GM12878 (cell line): ENCODE measurements at regions not wholly inside any gene's neighbourhood (a gene's known extent, or its start where the extent isn't known, plus 50 kb on each side); places are given as distances from the start of the nearest gene placed in this dataset.

Experiments
- ATAC-seq: fragments of 200-7000 bp; cut with Tn5 transposase; 3 replicates; pipeline ENCODE4 v1.9.1; 2020; ENCODE audit warnings: mild to moderate bottlenecking, moderate library complexity
- BruUV-seq: library from RNA; stranded (reverse); fragments of 400-500 nt; replicated peaks from 2 replicates; lab custom pipeline; 2021; lab: Mats Ljungman, UMichigan
- CTCF ChIA-PET: fragments of 300-600 bp; sonication (Branson Sonifier 250); formaldehyde crosslinking; extraction: SDS; loops from one replicate; lab custom pipeline; 2021; ENCODE audit warnings: inconsistent platforms; lab: Yijun Ruan, JAX
- POLR2A ChIA-PET: fragments of 350-600 bp; formaldehyde crosslinking; extraction: SDS; loops from one replicate; lab custom pipeline; 2021; ENCODE audit warnings: inconsistent platforms; lab: Charles Lee
- RAD21 ChIA-PET: fragments of 300-600 bp; sonication (Branson Sonifier 250); formaldehyde crosslinking; loops from one replicate; lab custom pipeline; 2023; ENCODE audit warnings: antibody characterized with exemption; ENCODE audit not compliant: unreplicated experiment; lab: Charles Lee
- SMC1A ChIA-PET: fragments of 300-600 bp; sonication (Branson Sonifier 250); formaldehyde crosslinking; loops from one replicate; lab custom pipeline; 2023; ENCODE audit not compliant: unreplicated experiment, uncharacterized antibody; lab: Charles Lee
- DNase-seq: peaks from one replicate; pipeline ENCODE4 v3.0.0-alpha.2; 2011; ENCODE audit warnings: low read depth, low spot score
- FAIRE-seq: peaks from 3 replicates; lab custom pipeline; 2011; peaks lifted over from hg19 to GRCh38; lab: Jason Lieb, UNC
- H2AFZ ChIP-seq: 2 replicates; pipeline ENCODE4 v1.6.0; 2011; ENCODE audit warnings: low read depth, low read length, control low read depth; ENCODE audit not compliant: control insufficient read depth
- H3K27ac ChIP-seq: 2 replicates; pipeline ENCODE4 v1.5.1; 2011; ENCODE audit warnings: control low read depth; ENCODE audit not compliant: control insufficient read depth, insufficient read depth
- H3K27me3 ChIP-seq, 2 experiments: replicated peaks in 1 of 2; 2 replicates each; pipeline versions ENCODE4 v1.6.0 to v1.6.1; 2011; ENCODE audit warnings: low read length in 1 of 2; ENCODE audit not compliant: control insufficient read depth in 2 of 2, insufficient read depth in 2 of 2
- H3K36me3 ChIP-seq, 2 experiments: 2 replicates each; pipeline ENCODE4 v1.5.1; 2011; ENCODE audit warnings: low read length in 1 of 2; ENCODE audit not compliant: control insufficient read depth in 2 of 2, insufficient read depth in 2 of 2
- H3K4me1 ChIP-seq: 2 replicates; pipeline ENCODE4 v1.6.1; 2011; ENCODE audit warnings: mild to moderate bottlenecking, low read length, moderate library complexity, mixed read lengths; ENCODE audit not compliant: control insufficient read depth, insufficient read depth
- H3K4me2 ChIP-seq: 2 replicates; pipeline ENCODE4 v1.6.0; 2011; ENCODE audit warnings: control low read depth; ENCODE audit not compliant: control insufficient read depth, insufficient read depth
- H3K4me3 ChIP-seq: fragments of 200-600 bp; sonication (generic); 2 replicates; pipeline ENCODE4 v1.5.1; 2016
- H3K79me2 ChIP-seq: 2 replicates; pipeline ENCODE4 v1.6.0; 2011; ENCODE audit warnings: low read length; ENCODE audit not compliant: control insufficient read depth, insufficient read depth
- H3K9ac ChIP-seq: 2 replicates; pipeline ENCODE4 v1.8.0; 2011; ENCODE audit warnings: low read length, control low read depth, mixed read lengths; ENCODE audit not compliant: control insufficient read depth, insufficient read depth
- H3K9me3 ChIP-seq: replicated peaks from 3 replicates; pipeline ENCODE4 v1.5.1; 2011; ENCODE audit warnings: mild to moderate bottlenecking, low read length; ENCODE audit not compliant: control insufficient read depth, insufficient read depth
- H4K20me1 ChIP-seq: 2 replicates; pipeline ENCODE4 v1.6.0; 2011; ENCODE audit not compliant: control insufficient read depth, insufficient read depth
- CHD1 ChIP-seq: IDR thresholded peaks from 2 replicates; pipeline ENCODE4 v1.6.1; 2012; ENCODE audit warnings: low read depth, low read length, improper control_type of control experiment
- FOS ChIP-seq: IDR thresholded peaks from 3 replicates; pipeline ENCODE4 v1.6.1; 2011; ENCODE audit warnings: borderline replicate concordance; ENCODE audit not compliant: insufficient read length; ENCODE audit errors: extremely low read depth
- IRF4 ChIP-seq: IDR thresholded peaks from 2 replicates; pipeline ENCODE4 v1.6.1; 2011; ENCODE audit warnings: low read depth, low read length
- PAX5 ChIP-seq: IDR thresholded peaks from 2 replicates; pipeline ENCODE4 v1.6.1; 2011; ENCODE audit warnings: low read depth, low read length, borderline replicate concordance
- RAD21 ChIP-seq: IDR thresholded peaks from 2 replicates; pipeline ENCODE4 v1.6.1; 2011; ENCODE audit warnings: mild to moderate bottlenecking, low read depth, low read length, moderate library complexity; ENCODE audit not compliant: insufficient read depth
- RBBP5 ChIP-seq: fragments of 200-600 bp; sonication (generic); conservative IDR thresholded peaks from 2 replicates; pipeline ENCODE4 v1.6.1; 2016
- SP1 ChIP-seq: IDR thresholded peaks from one replicate; pipeline ENCODE4 v1.6.1; 2011; ENCODE audit warnings: low read depth, low read length
- SREBF2 ChIP-seq: IDR thresholded peaks from 2 replicates; pipeline ENCODE4 v1.6.1; 2012; ENCODE audit warnings: mild to moderate bottlenecking, low read length
- SRF ChIP-seq, 2 experiments: IDR thresholded peaks; 2 replicates each; pipeline ENCODE4 v1.6.1; 2011; ENCODE audit warnings: low read depth in 2 of 2, low read length in 2 of 2, mild to moderate bottlenecking in 1 of 2, moderate library complexity in 1 of 2
- TARDBP ChIP-seq: IDR thresholded peaks from 2 replicates; pipeline ENCODE4 v1.6.1; 2016; ENCODE audit warnings: borderline replicate concordance
- TCF12 ChIP-seq: IDR thresholded peaks from 2 replicates; pipeline ENCODE4 v1.6.1; 2011; ENCODE audit warnings: low read depth, mild to moderate bottlenecking, low read length
- TCF3 ChIP-seq: IDR thresholded peaks from 2 replicates; pipeline ENCODE4 v1.6.1; 2012; ENCODE audit warnings: low read depth, mild to moderate bottlenecking, low read length, borderline replicate concordance; ENCODE audit not compliant: insufficient read depth
- WGBS: methylation state at CpG from one replicate; pipeline ENCODE4 v1.1.6; 2016; ENCODE audit warnings: low lambda C conversion rate; ENCODE audit not compliant: insufficient replicate concordance, insufficient coverage; ENCODE audit errors: missing lambda C conversion rate; 5-methylcytosine and 5-hydroxymethylcytosine counted together
- in situ Hi-C: fragments of 300-500 bp; cut with MboI; formaldehyde crosslinking; loops from 9 replicates; pipeline ENCODE4 v1.14.3; 2018; ENCODE audit warnings: mixed read lengths
- intact Hi-C: fragments of 100-400 bp; cut with micrococcal nuclease; formaldehyde crosslinking; loops from one replicate; pipeline ENCODE4 v1.14.2; 2022; ENCODE audit not compliant: unreplicated experiment
- TF ChIP-seq, protein P1 (sequence below): fragments of 450-650 bp; conservative IDR thresholded peaks from 2 replicates; pipeline ENCODE4 v1.6.1; 2017; ENCODE audit warnings: mild to moderate bottlenecking, moderate library complexity
- TF ChIP-seq, protein P2 (sequence below): IDR thresholded peaks from 2 replicates; pipeline ENCODE4 v1.6.1; 2011; ENCODE audit warnings: mild to moderate bottlenecking, low read depth, low read length, moderate library complexity; ENCODE audit not compliant: insufficient replicate concordance
- TF ChIP-seq, protein P3 (sequence below): fragments of 450-650 bp; IDR thresholded peaks from 2 replicates; pipeline ENCODE4 v1.6.1; 2018; ENCODE audit warnings: mild to moderate bottlenecking, low read depth, moderate library complexity; ENCODE audit not compliant: partially characterized antibody

DNA sequence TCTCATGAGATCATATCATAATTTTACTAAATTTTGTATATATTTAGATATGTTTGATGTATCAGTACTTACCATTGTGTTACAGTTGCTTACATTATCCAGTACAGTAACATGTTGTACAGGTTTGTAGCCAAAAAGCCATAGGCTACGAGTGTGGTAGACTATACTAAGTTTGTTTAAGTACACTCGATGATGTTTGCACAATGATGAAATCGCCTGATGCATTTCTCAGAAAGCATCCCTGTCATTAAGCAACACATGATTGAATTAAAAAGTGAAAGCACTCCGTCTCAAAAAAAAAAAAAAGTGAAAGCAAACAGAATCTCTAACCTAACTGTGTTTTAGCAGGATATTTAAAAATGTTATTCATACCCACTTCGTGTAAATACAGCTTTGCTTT is 104.9 kb upstream of the TFAP2D start:
- H3K4me1 ChIP-seq, result no peaks in the 10 kb centered on the region
- H3K36me3 ChIP-seq, result no peaks in the 10 kb centered on the region
- H4K20me1 ChIP-seq, result no peaks in the 10 kb centered on the region
- H3K4me3 ChIP-seq, result no peak overlapping the region
- no peak for ATAC-seq
- H3K4me2 ChIP-seq, result no peak overlapping the region
- H3K9ac ChIP-seq, result no peak overlapping the region
- CTCF ChIA-PET, result no interaction called here
- in situ Hi-C loops (no loop called here), intact Hi-C loops (no loop called here)
- SMC1A ChIA-PET, result interaction anchor here (0.6 kb wide), 1 partner anchor 407 kb away, joined by 3 read pairs; no protein-coding TSS in a partner anchor
- BruUV-seq, result no TSS peak
- TF ChIP-seq IRF4 (no peak), TCF3 (no peak), PAX5 (no peak), SREBF2 (no peak), RAD21 (no peak), TARDBP (no peak), CHD1 (no peak), FOS (no peak), SP1 (no peak), SRF (IDR thresholded peaks at IDR 0.05; ENCODE audit: low read depth in 2 of 2, low read length in 2 of 2) (no peak), TCF12 (no peak), RBBP5 (no peak)
- TF ChIP-seq, protein P1, sequence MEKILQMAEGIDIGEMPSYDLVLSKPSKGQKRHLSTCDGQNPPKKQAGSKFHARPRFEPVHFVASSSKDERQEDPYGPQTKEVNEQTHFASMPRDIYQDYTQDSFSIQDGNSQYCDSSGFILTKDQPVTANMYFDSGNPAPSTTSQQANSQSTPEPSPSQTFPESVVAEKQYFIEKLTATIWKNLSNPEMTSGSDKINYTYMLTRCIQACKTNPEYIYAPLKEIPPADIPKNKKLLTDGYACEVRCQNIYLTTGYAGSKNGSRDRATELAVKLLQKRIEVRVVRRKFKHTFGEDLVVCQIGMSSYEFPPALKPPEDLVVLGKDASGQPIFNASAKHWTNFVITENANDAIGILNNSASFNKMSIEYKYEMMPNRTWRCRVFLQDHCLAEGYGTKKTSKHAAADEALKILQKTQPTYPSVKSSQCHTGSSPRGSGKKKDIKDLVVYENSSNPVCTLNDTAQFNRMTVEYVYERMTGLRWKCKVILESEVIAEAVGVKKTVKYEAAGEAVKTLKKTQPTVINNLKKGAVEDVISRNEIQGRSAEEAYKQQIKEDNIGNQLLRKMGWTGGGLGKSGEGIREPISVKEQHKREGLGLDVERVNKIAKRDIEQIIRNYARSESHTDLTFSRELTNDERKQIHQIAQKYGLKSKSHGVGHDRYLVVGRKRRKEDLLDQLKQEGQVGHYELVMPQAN, result no peak
- TF ChIP-seq, protein P2, sequence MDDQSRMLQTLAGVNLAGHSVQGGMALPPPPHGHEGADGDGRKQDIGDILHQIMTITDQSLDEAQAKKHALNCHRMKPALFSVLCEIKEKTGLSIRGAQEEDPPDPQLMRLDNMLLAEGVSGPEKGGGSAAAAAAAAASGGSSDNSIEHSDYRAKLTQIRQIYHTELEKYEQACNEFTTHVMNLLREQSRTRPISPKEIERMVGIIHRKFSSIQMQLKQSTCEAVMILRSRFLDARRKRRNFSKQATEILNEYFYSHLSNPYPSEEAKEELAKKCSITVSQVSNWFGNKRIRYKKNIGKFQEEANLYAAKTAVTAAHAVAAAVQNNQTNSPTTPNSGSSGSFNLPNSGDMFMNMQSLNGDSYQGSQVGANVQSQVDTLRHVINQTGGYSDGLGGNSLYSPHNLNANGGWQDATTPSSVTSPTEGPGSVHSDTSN, result no peak
- TF ChIP-seq, protein P3, sequence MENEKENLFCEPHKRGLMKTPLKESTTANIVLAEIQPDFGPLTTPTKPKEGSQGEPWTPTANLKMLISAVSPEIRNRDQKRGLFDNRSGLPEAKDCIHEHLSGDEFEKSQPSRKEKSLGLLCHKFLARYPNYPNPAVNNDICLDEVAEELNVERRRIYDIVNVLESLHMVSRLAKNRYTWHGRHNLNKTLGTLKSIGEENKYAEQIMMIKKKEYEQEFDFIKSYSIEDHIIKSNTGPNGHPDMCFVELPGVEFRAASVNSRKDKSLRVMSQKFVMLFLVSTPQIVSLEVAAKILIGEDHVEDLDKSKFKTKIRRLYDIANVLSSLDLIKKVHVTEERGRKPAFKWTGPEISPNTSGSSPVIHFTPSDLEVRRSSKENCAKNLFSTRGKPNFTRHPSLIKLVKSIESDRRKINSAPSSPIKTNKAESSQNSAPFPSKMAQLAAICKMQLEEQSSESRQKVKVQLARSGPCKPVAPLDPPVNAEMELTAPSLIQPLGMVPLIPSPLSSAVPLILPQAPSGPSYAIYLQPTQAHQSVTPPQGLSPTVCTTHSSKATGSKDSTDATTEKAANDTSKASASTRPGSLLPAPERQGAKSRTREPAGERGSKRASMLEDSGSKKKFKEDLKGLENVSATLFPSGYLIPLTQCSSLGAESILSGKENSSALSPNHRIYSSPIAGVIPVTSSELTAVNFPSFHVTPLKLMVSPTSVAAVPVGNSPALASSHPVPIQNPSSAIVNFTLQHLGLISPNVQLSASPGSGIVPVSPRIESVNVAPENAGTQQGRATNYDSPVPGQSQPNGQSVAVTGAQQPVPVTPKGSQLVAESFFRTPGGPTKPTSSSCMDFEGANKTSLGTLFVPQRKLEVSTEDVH, result no peak
- H2AFZ ChIP-seq, result no peak overlapping the region
- H3K27ac ChIP-seq, result no peak overlapping the region
- H3K79me2 ChIP-seq, result no peaks in the 10 kb centered on the region
- H3K9me3 ChIP-seq, result no peaks in the 10 kb centered on the region
- H3K27me3 ChIP-seq, result no peaks in the 10 kb centered on the region
- WGBS, result 3% methylated on average over 5 of the region's 5 CpGs
- POLR2A ChIA-PET, result no interaction called here
- RAD21 ChIA-PET, result no interaction called here
- no peak for FAIRE-seq
- DNase-seq, result no peak
